ENCODE measurements at regions not wholly inside any gene's neighbourhood (a gene's known extent, or its start where the extent isn't known, plus 50 kb on each side); places are given as distances from the start of the nearest gene placed in this dataset.
"Not testable (repeated sequence)": the region's sequence is repeated elsewhere in the genome, so short reads cannot be mapped to it uniquely, and the experiment has no call there.

GRCh38 chr18:14221689-14222088 lies 89.5 kb upstream of the ZNF519 start:
- no peak overlapping the region for H3K4me3 ChIP-seq (ENCODE audit: low read depth, low read length)
- TF ChIP-seq, protein P1, sequence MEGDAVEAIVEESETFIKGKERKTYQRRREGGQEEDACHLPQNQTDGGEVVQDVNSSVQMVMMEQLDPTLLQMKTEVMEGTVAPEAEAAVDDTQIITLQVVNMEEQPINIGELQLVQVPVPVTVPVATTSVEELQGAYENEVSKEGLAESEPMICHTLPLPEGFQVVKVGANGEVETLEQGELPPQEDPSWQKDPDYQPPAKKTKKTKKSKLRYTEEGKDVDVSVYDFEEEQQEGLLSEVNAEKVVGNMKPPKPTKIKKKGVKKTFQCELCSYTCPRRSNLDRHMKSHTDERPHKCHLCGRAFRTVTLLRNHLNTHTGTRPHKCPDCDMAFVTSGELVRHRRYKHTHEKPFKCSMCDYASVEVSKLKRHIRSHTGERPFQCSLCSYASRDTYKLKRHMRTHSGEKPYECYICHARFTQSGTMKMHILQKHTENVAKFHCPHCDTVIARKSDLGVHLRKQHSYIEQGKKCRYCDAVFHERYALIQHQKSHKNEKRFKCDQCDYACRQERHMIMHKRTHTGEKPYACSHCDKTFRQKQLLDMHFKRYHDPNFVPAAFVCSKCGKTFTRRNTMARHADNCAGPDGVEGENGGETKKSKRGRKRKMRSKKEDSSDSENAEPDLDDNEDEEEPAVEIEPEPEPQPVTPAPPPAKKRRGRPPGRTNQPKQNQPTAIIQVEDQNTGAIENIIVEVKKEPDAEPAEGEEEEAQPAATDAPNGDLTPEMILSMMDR (IDR thresholded peaks at IDR 0.05; ENCODE audit: control insufficient read depth, extremely low read depth, insufficient read depth), result no peak
- no peak for DNase-seq (ENCODE audit: low read depth)

DNA sequence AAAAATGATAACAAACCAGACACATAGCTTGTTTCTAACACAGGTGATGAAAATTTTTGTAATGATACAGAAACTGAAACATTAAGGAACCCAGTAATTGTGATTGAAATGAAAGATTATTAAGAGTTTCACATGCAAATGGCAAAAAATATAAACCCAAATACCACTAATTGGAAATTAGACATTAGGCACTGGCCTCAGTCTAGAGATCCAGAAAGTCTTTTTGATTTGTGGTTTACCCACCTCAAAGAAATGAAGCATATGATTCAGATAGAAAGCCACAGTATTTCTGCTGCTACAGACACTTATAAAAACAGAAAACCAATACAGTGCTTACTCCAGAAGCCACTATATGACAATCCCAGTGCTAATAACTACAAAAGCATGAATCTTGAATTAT lies 83.7 kb upstream of the ZNF519 start:
- DNase-seq (ENCODE audit: low read depth); H3K4me3 ChIP-seq (ENCODE audit: low read depth, low read length): not testable (repeated sequence)

GRCh38 chr18:14203424-14203823 lies 71.2 kb upstream of the ZNF519 start:
- not testable (repeated sequence) for DNase-seq (ENCODE audit: low read depth); H3K4me3 ChIP-seq (ENCODE audit: low read depth, low read length)

- not testable (repeated sequence) for DNase-seq (ENCODE audit: low read depth)
Measured at GRCh38 chr18:14190776-14191442, 58.7 kb upstream of the ZNF519 start.

DNA sequence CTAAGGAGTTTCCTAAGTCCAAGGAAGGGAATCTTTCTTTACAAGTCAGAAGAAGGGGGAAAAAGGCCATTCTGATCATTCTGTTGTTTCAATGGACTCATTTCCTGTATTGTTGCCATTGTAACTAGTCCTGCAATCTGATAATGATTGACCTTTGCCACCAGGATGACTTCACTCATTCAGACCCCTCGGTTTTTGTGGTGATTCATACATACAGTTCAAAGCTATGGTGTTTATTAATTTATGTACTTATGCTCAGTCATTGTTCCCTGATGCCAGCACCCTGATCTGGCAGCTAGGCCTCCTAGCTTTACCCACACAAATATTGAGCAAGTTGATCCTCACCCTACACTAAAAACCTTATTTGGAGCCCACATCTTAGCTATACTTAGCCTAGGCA lies 57.6 kb upstream of the ZNF519 start:
- TF ChIP-seq, protein P1 (IDR thresholded peaks at IDR 0.05; ENCODE audit: control insufficient read depth, extremely low read depth, insufficient read depth), result no peak
- no peak overlapping the region for H3K4me3 ChIP-seq (ENCODE audit: low read depth, low read length)
- DNase-seq (ENCODE audit: low read depth), result no peak

More at GRCh38 chr18:14190776-14191442, 58.7 kb upstream of the ZNF519 start:
- not testable (repeated sequence) for H3K4me3 ChIP-seq (ENCODE audit: low read depth, low read length)

DNA sequence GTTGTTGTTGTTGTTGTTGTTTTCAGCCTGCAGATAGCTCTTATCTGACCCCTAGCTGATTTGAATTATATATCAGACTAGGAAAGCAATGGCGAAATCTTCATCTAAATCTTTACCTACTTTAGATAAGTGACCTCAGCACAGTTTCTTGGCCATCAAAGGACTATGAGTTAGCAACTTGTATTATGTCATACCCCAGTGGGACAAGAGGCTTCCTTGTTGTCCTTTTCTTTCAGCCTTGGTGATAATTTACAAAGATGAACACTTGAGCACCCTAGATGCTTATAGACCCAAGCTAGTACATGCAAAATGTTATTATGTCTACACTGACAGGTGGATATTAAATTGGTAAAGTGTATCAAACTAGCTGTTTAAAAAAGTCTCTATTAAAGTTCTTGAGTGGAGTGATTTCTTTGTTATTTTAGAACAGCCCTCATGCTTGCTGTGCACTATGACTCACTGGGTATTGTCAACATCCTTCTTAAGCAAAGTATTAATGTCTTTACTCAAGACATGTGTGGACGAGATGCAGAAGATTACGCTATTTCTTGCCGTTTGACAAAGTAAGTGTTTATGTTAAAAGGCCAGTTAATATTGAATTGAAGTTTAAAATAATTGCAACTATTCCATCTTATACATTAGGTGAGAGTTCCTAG lies 56.6 kb upstream of the ZNF519 start:
- not testable (repeated sequence) for H3K4me3 ChIP-seq (ENCODE audit: low read depth, low read length); DNase-seq (ENCODE audit: low read depth)

All from LNCaP clone FGC (cell line).